DND-41 (cell line): ENCODE measurements at regions not wholly inside any gene's neighbourhood (a gene's known extent, or its start where the extent isn't known, plus 50 kb on each side); places are given as distances from the start of the nearest gene placed in this dataset.

Source experiments
- ATAC-seq: fragments of 200-7000 bp; cut with Tn5 transposase; 3 replicates; pipeline ENCODE4 v1.9.1; 2021; ENCODE audit warnings: low read depth; ENCODE audit not compliant: insufficient read depth
- DNase-seq: peaks from one replicate; pipeline ENCODE4 v3.0.0-alpha.2; 2020
- H2AFZ ChIP-seq: 2 replicates; pipeline ENCODE4 v1.6.0; 2012; ENCODE audit warnings: low read depth, low read length
- H3K27ac ChIP-seq: 2 replicates; pipeline ENCODE4 v1.5.1; 2012; ENCODE audit warnings: low read length, inconsistent platforms
- H3K27me3 ChIP-seq: fragments of 200-600 bp; sonication (generic); 2 replicates; pipeline ENCODE4 v1.6.0; 2012; ENCODE audit warnings: low read length, mild to moderate bottlenecking, inconsistent platforms; ENCODE audit not compliant: insufficient read depth, poor library complexity
- H3K36me3 ChIP-seq: 2 replicates; pipeline ENCODE4 v1.5.1; 2012; ENCODE audit warnings: low read length, inconsistent platforms; ENCODE audit not compliant: insufficient read depth
- H3K4me1 ChIP-seq: 2 replicates; pipeline ENCODE4 v1.5.1; 2012; ENCODE audit warnings: mild to moderate bottlenecking, low read length; ENCODE audit not compliant: insufficient read depth
- H3K4me2 ChIP-seq: 2 replicates; pipeline ENCODE4 v1.6.0; 2012; ENCODE audit warnings: mild to moderate bottlenecking, moderate library complexity, low read length, inconsistent platforms; ENCODE audit not compliant: insufficient read depth
- H3K4me3 ChIP-seq, 2 experiments: fragments of 200-600 bp in 1 of 2; shearing (Covaris generic) in 1 of 2; 2 replicates each; pipeline ENCODE4 v1.5.1; 2012 to 2016; ENCODE audit warnings: inconsistent platforms in 2 of 2, low read length in 2 of 2, mild to moderate bottlenecking in 2 of 2, low read depth in 1 of 2, moderate library complexity in 1 of 2
- H3K79me2 ChIP-seq: 2 replicates; pipeline ENCODE4 v1.6.0; 2012; ENCODE audit warnings: low read length, inconsistent platforms; ENCODE audit not compliant: insufficient read depth
- H3K9ac ChIP-seq: 2 replicates; pipeline ENCODE4 v1.6.0; 2012; ENCODE audit warnings: low read depth, mild to moderate bottlenecking, inconsistent platforms, low read length, moderate library complexity
- H3K9me3 ChIP-seq: 2 replicates; pipeline ENCODE4 v1.5.1; 2012; ENCODE audit warnings: low read length, moderate library complexity, mild to moderate bottlenecking, inconsistent platforms; ENCODE audit not compliant: insufficient read depth, severe bottlenecking
- H4K20me1 ChIP-seq: 2 replicates; pipeline ENCODE4 v1.6.0; 2012; ENCODE audit warnings: low read length; ENCODE audit not compliant: insufficient read depth
- EZH2 ChIP-seq: IDR thresholded peaks from 3 replicates; pipeline ENCODE4 v1.6.1; 2012; ENCODE audit warnings: borderline replicate concordance, low read depth, mild to moderate bottlenecking, moderate library complexity, low read length, inconsistent platforms; ENCODE audit not compliant: severe bottlenecking
- TF ChIP-seq, protein P1 (sequence below): IDR thresholded peaks from 2 replicates; pipeline ENCODE4 v1.5.1; 2012; ENCODE audit warnings: borderline replicate concordance, low read length, moderate library complexity, mild to moderate bottlenecking; ENCODE audit not compliant: poor library complexity, severe bottlenecking; ENCODE audit errors: extremely low read depth

GRCh38 chr9:79936336-79936735, 364.6 kb downstream of the TLE4 start:
- H3K9me3 ChIP-seq, result no peaks in the 10 kb centered on the region
- TF ChIP-seq, protein P1, sequence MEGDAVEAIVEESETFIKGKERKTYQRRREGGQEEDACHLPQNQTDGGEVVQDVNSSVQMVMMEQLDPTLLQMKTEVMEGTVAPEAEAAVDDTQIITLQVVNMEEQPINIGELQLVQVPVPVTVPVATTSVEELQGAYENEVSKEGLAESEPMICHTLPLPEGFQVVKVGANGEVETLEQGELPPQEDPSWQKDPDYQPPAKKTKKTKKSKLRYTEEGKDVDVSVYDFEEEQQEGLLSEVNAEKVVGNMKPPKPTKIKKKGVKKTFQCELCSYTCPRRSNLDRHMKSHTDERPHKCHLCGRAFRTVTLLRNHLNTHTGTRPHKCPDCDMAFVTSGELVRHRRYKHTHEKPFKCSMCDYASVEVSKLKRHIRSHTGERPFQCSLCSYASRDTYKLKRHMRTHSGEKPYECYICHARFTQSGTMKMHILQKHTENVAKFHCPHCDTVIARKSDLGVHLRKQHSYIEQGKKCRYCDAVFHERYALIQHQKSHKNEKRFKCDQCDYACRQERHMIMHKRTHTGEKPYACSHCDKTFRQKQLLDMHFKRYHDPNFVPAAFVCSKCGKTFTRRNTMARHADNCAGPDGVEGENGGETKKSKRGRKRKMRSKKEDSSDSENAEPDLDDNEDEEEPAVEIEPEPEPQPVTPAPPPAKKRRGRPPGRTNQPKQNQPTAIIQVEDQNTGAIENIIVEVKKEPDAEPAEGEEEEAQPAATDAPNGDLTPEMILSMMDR, result no peak
- no peak for TF ChIP-seq EZH2
- no peak overlapping the region for H3K9ac ChIP-seq
- no peak overlapping the region for H3K27ac ChIP-seq
- H3K79me2 ChIP-seq, result no peaks in the 10 kb centered on the region
- no peak overlapping the region for H2AFZ ChIP-seq
- H4K20me1 ChIP-seq, result no peaks in the 10 kb centered on the region
- no peak overlapping the region for H3K4me3 ChIP-seq
- no peak overlapping the region for H3K4me2 ChIP-seq
- no peak for ATAC-seq
- H3K27me3 ChIP-seq, result no peaks in the 10 kb centered on the region
- H3K4me1 ChIP-seq, result no peaks in the 10 kb centered on the region
- H3K36me3 ChIP-seq, result no peaks in the 10 kb centered on the region
- DNase-seq, result no peak

DNA sequence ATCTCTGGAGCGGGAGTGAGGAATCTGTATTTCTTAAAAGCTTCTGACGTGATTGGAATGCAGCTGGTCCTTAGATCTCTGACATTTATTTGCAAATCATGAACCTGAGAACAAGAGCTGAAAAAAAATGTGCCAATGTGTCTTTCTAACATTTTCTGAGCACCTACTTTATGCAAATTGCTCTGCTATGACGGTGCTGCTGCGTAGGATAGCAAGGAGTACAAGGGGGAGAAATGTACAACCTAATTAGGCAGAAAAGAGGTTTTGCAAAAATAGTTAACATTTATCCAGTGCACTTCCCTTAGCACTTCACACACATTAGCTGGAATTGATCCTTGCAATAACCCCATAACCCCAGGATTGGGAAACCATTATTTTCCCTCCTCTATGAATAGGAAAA, 357.5 kb downstream of the TLE4 start:
- DNase-seq (no peak), ATAC-seq (no peak)
- no peaks in the 10 kb centered on the region for H3K27me3 ChIP-seq
- H3K79me2 ChIP-seq, result no peaks in the 10 kb centered on the region
- no peak overlapping the region for H3K27ac ChIP-seq
- no peaks in the 10 kb centered on the region for H3K36me3 ChIP-seq
- no peak for TF ChIP-seq EZH2
- TF ChIP-seq, protein P1, result no peak
- H4K20me1 ChIP-seq, result no peaks in the 10 kb centered on the region
- H3K9me3 ChIP-seq, result no peaks in the 10 kb centered on the region
- H3K4me1 ChIP-seq, result no peaks in the 10 kb centered on the region
- H3K4me2 ChIP-seq, result no peak overlapping the region
- no peak overlapping the region for H2AFZ ChIP-seq
- H3K4me3 ChIP-seq, result no peak overlapping the region
- no peak overlapping the region for H3K9ac ChIP-seq

GRCh38 chr9:79928661-79929223, 357.0 kb downstream of the TLE4 start:
- DNase-seq (no peak), ATAC-seq (peak; percentile 19; the same call in 1 of the 3 replicates)
- Histone ChIP-seq H3K27me3 (no peaks in the 10 kb centered on the region), H3K9ac (no peak overlapping the region), H2AFZ (no peak overlapping the region), H3K4me2 (no peak overlapping the region), H3K9me3 (no peaks in the 10 kb centered on the region), H3K27ac (no peak overlapping the region), H3K4me3 (no peak overlapping the region), H3K4me1 (no peaks in the 10 kb centered on the region), H3K36me3 (no peaks in the 10 kb centered on the region), H3K79me2 (no peaks in the 10 kb centered on the region), H4K20me1 (no peaks in the 10 kb centered on the region)
- TF ChIP-seq, protein P1, result no peak
- no peak for TF ChIP-seq EZH2
